ENCODE measurements at regions not wholly inside any gene's neighbourhood (a gene's known extent, or its start where the extent isn't known, plus 50 kb on each side); places are given as distances from the start of the nearest gene placed in this dataset.

DNA sequence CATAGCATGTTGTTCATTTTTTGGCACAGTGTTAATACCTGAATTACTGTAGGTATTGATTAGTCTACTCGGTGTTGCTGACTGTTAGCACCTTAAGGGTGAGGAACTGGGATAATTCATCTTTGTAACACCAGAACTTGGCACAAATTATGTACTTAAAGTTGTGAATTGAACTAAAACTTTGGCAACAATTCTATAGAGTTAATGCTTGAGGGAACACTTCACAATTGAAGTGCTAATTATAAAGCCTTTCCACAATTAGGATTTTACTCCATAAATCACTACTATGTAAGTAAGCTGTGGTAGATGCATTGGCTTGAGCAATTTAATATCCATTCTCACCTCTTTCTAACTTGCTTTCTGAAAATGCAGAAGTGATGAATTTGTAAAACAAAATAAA is 686.7 kb downstream of the PDHA2 start:
- WGBS (ENCODE audit: insufficient coverage), result no CpG with 5 or more reads among the region's 1 CpG
- Histone ChIP-seq H3K27ac (ENCODE audit: low read length in 2 of 2) (no peak overlapping the region), H3K9me3 (ENCODE audit: control extremely low read depth in 1 of 3, control insufficient read depth in 2 of 3, insufficient read depth in 1 of 3, low read length in 2 of 3) (peaks cover 0 to 5% (median 2%) of the 10 kb centered on the region in 3 donors), H3K4me2 (replicated peaks; ENCODE audit: low read depth, low read length, poor library complexity, severe bottlenecking) (no peak overlapping the region), H3K4me3 (ENCODE audit: control extremely low read depth in 1 of 5, extremely low read depth in 1 of 5, insufficient read depth in 1 of 5, low read depth in 2 of 5, low read length in 4 of 5) (no peak overlapping the region), H3K36me3 (replicated peaks in 1 of 2; ENCODE audit: control extremely low read depth in 1 of 2, control insufficient read depth in 1 of 2, extremely low read depth in 1 of 2, insufficient read depth in 2 of 2, low read length in 1 of 2) (no peaks in the 10 kb centered on the region), H2AFZ (ENCODE audit: insufficient read depth, low read depth, low read length, poor library complexity, severe bottlenecking) (no peak overlapping the region), H3K79me2 (ENCODE audit: control insufficient read depth, insufficient read depth, low read length) (no peaks in the 10 kb centered on the region), H4K20me1 (ENCODE audit: control insufficient read depth, insufficient read depth, low read length, poor library complexity, severe bottlenecking) (no peaks in the 10 kb centered on the region), H3K9ac (ENCODE audit: low read length) (no peak overlapping the region), H3K4me1 (ENCODE audit: control insufficient read depth in 2 of 2, insufficient read depth in 2 of 2, low read length in 2 of 2) (no peaks in the 10 kb centered on the region), H3K27me3 (replicated peaks in 1 of 4; ENCODE audit: control extremely low read depth in 1 of 4, control insufficient read depth in 3 of 4, insufficient read depth in 4 of 4, low read length in 3 of 4) (no peaks in the 10 kb centered on the region)
- ChIA-PET POLR2A (no interaction called here), CTCF (no interaction called here)
- ATAC-seq (ENCODE audit: low read depth) (no peak), DNase-seq (no peak)
- Mint-ChIP-seq H3K4me1 (no peaks in the 10 kb centered on the region), H3K27ac (no peak overlapping the region), H3K9me3 (ENCODE audit: insufficient read depth) (peaks cover 8% of the 10 kb centered on the region), H3K27me3 (no peaks in the 10 kb centered on the region), H3K4me3 (no peak overlapping the region)
- TF ChIP-seq CTCF (IDR thresholded peaks at IDR 0.05) (no peak), EZH2 (IDR thresholded peaks at IDR 0.05; ENCODE audit: borderline replicate concordance, insufficient read depth, low read depth, low read length, poor library complexity, severe bottlenecking) (no peak)
- intact Hi-C loops (cut with micrococcal nuclease), result no loop called here

- POLR2A ChIA-PET, result no interaction called here
- H3K27me3 Mint-ChIP-seq, result no peaks in the 10 kb centered on the region
- CTCF ChIA-PET, result no interaction called here
These were observed 691.9 kb downstream of the PDHA2 start for GRCh38 chr4:96531836-96532235.

More at GRCh38 chr4:96531836-96532235, 691.9 kb downstream of the PDHA2 start:
- Histone ChIP-seq H3K4me3 (ENCODE audit: control extremely low read depth in 1 of 5, extremely low read depth in 1 of 5, insufficient read depth in 1 of 5, low read depth in 2 of 5, low read length in 4 of 5) (no peak overlapping the region), H3K4me2 (replicated peaks; ENCODE audit: low read depth, low read length, poor library complexity, severe bottlenecking) (no peak overlapping the region), H3K36me3 (replicated peaks in 1 of 2; ENCODE audit: control extremely low read depth in 1 of 2, control insufficient read depth in 1 of 2, extremely low read depth in 1 of 2, insufficient read depth in 2 of 2, low read length in 1 of 2) (no peaks in the 10 kb centered on the region), H2AFZ (ENCODE audit: insufficient read depth, low read depth, low read length, poor library complexity, severe bottlenecking) (no peak overlapping the region), H3K79me2 (ENCODE audit: control insufficient read depth, insufficient read depth, low read length) (no peaks in the 10 kb centered on the region), H3K27ac (ENCODE audit: low read length in 2 of 2) (no peak overlapping the region), H4K20me1 (ENCODE audit: control insufficient read depth, insufficient read depth, low read length, poor library complexity, severe bottlenecking) (no peaks in the 10 kb centered on the region), H3K9me3 (ENCODE audit: control extremely low read depth in 1 of 3, control insufficient read depth in 2 of 3, insufficient read depth in 1 of 3, low read length in 2 of 3) (peaks cover 0 to 2% (median 0%) of the 10 kb centered on the region in 3 donors), H3K27me3 (replicated peaks in 1 of 4; ENCODE audit: control extremely low read depth in 1 of 4, control insufficient read depth in 3 of 4, insufficient read depth in 4 of 4, low read length in 3 of 4) (no peaks in the 10 kb centered on the region), H3K4me1 (ENCODE audit: control insufficient read depth in 2 of 2, insufficient read depth in 2 of 2, low read length in 2 of 2) (no peaks in the 10 kb centered on the region), H3K9ac (ENCODE audit: low read length) (no peak overlapping the region)
- intact Hi-C loops (cut with micrococcal nuclease), result no loop called here
- Mint-ChIP-seq H3K9me3 (ENCODE audit: insufficient read depth) (peaks cover 7% of the 10 kb centered on the region), H3K4me1 (no peaks in the 10 kb centered on the region), H3K4me3 (no peak overlapping the region), H3K27ac (no peak overlapping the region)
- TF ChIP-seq EZH2 (IDR thresholded peaks at IDR 0.05; ENCODE audit: borderline replicate concordance, insufficient read depth, low read depth, low read length, poor library complexity, severe bottlenecking) (no peak), CTCF (IDR thresholded peaks at IDR 0.05) (no peak)
- DNase-seq, result no peak
- no peak for ATAC-seq (ENCODE audit: low read depth)
